Body of pancreas (tissue), 4 donors: ENCODE measurements at regions not wholly inside any gene's neighbourhood (a gene's known extent, or its start where the extent isn't known, plus 50 kb on each side); places are given as distances from the start of the nearest gene placed in this dataset.
A peak's percentile ranks its signal among the peaks of the same experiment; 100 is the strongest.

ENCODE experiments used
- ATAC-seq: fragments of 150-250 bp; one replicate; pipeline ENCODE4 v1.9.1; 2016
- DNase-seq, 4 donors: peaks; one replicate each; pipeline ENCODE4 v3.0.0-alpha.2; 2019
- H3K27ac ChIP-seq, 4 donors: fragments of 200-600 bp; sonication (generic); 1 replicate in 3 of 4; 2 replicates in 1 of 4; pipeline versions ENCODE4 v1.5.1 to v1.6.1; 2016 to 2019; ENCODE audit warnings: mild to moderate bottlenecking in 1 of 4, mixed read lengths in 1 of 4, moderate library complexity in 1 of 4
- H3K27me3 ChIP-seq, 2 donors: fragments of 200-600 bp; sonication (generic); one replicate each; pipeline ENCODE4 v1.6.0; 2016; ENCODE audit warnings: mild to moderate bottlenecking in 1 of 2
- H3K36me3 ChIP-seq, 2 donors: fragments of 200-600 bp; sonication (generic); replicated peaks in 1 of 2; 2 replicates each; pipeline ENCODE4 v1.5.1; 2016; ENCODE audit warnings: low read depth in 2 of 2; ENCODE audit not compliant: insufficient read depth in 1 of 2
- H3K4me1 ChIP-seq: fragments of 200-600 bp; sonication (generic); one replicate; pipeline ENCODE4 v1.6.0; 2016
- H3K4me3 ChIP-seq, 2 donors: fragments of 200-600 bp; sonication (generic); 1 replicate in 1 of 2; 2 replicates in 1 of 2; pipeline ENCODE4 v1.5.1; 2016 to 2019
- H3K9me3 ChIP-seq, 3 donors: fragments of 200-600 bp; sonication (generic); 1 replicate in 2 of 3; 2 replicates in 1 of 3; pipeline ENCODE4 v1.5.1; 2016
- POLR2A ChIP-seq, 3 donors: fragments of 450-650 bp; IDR thresholded peaks; one replicate each; pipeline ENCODE4 v1.6.1; 2016; ENCODE audit warnings: antibody characterized with exemption in 3 of 3, mild to moderate bottlenecking in 2 of 3
- WGBS, 2 donors: methylation state at CpG; one replicate each; pipeline ENCODE4 v1.1.5; 2017; 5-methylcytosine and 5-hydroxymethylcytosine counted together
- intact Hi-C: fragments of 100-400 bp; cut with DNase I; formaldehyde crosslinking; loops from one replicate; pipeline ENCODE4 v1.15.1; 2023
- TF ChIP-seq, protein P1 (sequence below), 7 experiments: fragments of 450-650 bp in 4 of 7; fragments of 200-600 bp in 3 of 7; sonication (generic) in 3 of 7; IDR thresholded peaks; one replicate each; pipeline ENCODE4 v1.5.1; 2016 to 2019; ENCODE audit warnings: antibody characterized with exemption in 7 of 7

DNA sequence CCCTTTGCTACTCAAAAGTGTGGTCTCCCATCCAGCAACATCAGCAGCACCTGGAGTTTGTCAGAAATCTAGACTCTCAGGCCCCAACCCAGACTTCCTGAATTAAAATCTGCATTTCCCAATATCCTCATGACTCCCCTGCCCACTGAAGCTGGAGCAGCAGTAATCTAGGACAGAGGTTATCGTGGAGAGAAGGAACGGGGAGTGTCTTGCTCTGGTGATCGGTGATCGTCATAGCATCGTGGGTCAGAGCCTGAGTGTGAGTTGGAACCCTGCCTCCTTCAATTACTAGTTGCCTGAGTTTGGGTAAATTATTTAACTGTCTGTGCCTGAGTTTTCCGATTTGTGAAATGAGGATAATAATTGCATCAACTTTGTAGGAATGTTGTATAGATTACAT is 217.3 kb upstream of the ATP5MC3 start:
- no peak overlapping the region for H3K4me3 ChIP-seq
- DNase-seq (no peak), ATAC-seq (no peak)
- no peaks in the 10 kb centered on the region for H3K36me3 ChIP-seq
- no peaks in the 10 kb centered on the region for H3K27me3 ChIP-seq
- intact Hi-C loops = no loop called here
- no peak overlapping the region for H3K27ac ChIP-seq
- no peaks in the 10 kb centered on the region for H3K9me3 ChIP-seq
- 69 to 77% methylated on average over 6 of the region's 6 CpGs for WGBS, 2 donors
- no peaks in the 10 kb centered on the region for H3K4me1 ChIP-seq
- TF ChIP-seq, protein P1, sequence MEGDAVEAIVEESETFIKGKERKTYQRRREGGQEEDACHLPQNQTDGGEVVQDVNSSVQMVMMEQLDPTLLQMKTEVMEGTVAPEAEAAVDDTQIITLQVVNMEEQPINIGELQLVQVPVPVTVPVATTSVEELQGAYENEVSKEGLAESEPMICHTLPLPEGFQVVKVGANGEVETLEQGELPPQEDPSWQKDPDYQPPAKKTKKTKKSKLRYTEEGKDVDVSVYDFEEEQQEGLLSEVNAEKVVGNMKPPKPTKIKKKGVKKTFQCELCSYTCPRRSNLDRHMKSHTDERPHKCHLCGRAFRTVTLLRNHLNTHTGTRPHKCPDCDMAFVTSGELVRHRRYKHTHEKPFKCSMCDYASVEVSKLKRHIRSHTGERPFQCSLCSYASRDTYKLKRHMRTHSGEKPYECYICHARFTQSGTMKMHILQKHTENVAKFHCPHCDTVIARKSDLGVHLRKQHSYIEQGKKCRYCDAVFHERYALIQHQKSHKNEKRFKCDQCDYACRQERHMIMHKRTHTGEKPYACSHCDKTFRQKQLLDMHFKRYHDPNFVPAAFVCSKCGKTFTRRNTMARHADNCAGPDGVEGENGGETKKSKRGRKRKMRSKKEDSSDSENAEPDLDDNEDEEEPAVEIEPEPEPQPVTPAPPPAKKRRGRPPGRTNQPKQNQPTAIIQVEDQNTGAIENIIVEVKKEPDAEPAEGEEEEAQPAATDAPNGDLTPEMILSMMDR (IDR thresholded peaks at IDR 0.05) = no peak
- TF ChIP-seq POLR2A (IDR thresholded peaks at IDR 0.05) = no peak

- ATAC-seq (no peak), DNase-seq (no peak)
- Histone ChIP-seq H3K27me3 (no peaks in the 10 kb centered on the region), H3K36me3 (no peaks in the 10 kb centered on the region), H3K4me3 (no peak overlapping the region), H3K9me3 (no peaks in the 10 kb centered on the region), H3K4me1 (no peaks in the 10 kb centered on the region), H3K27ac (no peak overlapping the region)
- intact Hi-C loops = no loop called here
- TF ChIP-seq, protein P1 (IDR thresholded peaks at IDR 0.05) = no peak
- no peak for TF ChIP-seq POLR2A (IDR thresholded peaks at IDR 0.05)
Observed at GRCh38 chr2:175396696-175397095, 215.2 kb upstream of the ATP5MC3 start.

DNA sequence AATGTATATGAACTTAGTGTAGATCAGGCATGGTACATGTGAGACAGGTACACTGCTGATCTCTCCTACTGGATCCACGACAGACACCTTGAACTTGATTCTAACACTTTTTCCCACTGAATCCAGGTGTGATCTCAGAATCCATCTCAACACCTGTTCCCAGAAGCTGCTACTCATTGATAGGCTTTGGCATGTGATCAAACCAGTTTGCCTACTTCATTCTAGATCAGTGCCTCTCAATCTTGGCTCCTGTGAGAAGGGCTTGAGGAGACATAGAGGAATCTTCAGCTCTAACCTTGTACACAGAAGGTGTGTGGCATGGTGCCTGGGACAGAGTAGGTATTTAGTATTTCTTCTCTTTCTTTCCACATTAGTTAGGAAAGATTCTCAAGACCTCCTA is 212.3 kb upstream of the ATP5MC3 start:
- Histone ChIP-seq H3K27ac (no peak overlapping the region), H3K4me1 (no peaks in the 10 kb centered on the region), H3K4me3 (no peak overlapping the region), H3K9me3 (no peaks in the 10 kb centered on the region), H3K27me3 (no peaks in the 10 kb centered on the region), H3K36me3 (no peaks in the 10 kb centered on the region)
- TF ChIP-seq, protein P1 (IDR thresholded peaks at IDR 0.05) = no peak
- no peak for TF ChIP-seq POLR2A (IDR thresholded peaks at IDR 0.05)
- WGBS, 2 donors = 19 to 43% methylated on average over 1 of the region's 1 CpG
- intact Hi-C loops = no loop called here
- ATAC-seq (no peak), DNase-seq (no peak)

DNA sequence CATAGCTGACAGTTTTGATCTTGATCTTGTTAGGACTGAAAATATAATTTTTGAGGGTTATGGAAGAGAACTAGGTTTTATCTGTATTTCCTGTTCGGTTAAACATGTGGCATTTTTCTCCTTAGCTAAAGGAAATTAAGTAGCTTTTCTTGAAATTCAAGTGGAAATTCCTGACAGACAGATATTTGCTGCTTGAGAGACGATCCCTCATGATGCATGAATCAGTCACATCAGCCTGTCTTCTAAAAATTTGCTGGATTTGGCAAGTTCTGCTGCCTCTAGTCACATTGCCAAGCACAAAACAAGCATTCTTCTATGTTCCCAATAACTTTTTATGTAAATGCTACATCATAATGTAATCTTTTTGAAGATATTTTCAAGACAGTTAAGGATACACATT is 201.8 kb upstream of the ATP5MC3 start:
- WGBS, 2 donors = 34% methylated on average over 2 of the region's 2 CpGs
- no peaks in the 10 kb centered on the region for H3K4me1 ChIP-seq
- ATAC-seq (no peak), DNase-seq (no peak)
- no peak overlapping the region for H3K4me3 ChIP-seq
- no peak overlapping the region for H3K27ac ChIP-seq
- TF ChIP-seq, protein P1 (IDR thresholded peaks at IDR 0.05) = no peak
- TF ChIP-seq POLR2A (IDR thresholded peaks at IDR 0.05) = no peak
- peaks cover 0 to 11% (median 0%) of the 10 kb centered on the region in 3 donors for H3K9me3 ChIP-seq
- intact Hi-C loops = no loop called here
- no peaks in the 10 kb centered on the region for H3K36me3 ChIP-seq
- no peaks in the 10 kb centered on the region for H3K27me3 ChIP-seq

GRCh38 chr2:175373729-175374128 is 192.2 kb upstream of the ATP5MC3 start:
- no peaks in the 10 kb centered on the region for H3K27me3 ChIP-seq
- TF ChIP-seq, protein P1 (IDR thresholded peaks at IDR 0.05) = no peak
- no peak for TF ChIP-seq POLR2A (IDR thresholded peaks at IDR 0.05)
- DNase-seq (no peak), ATAC-seq (no peak)
- peaks cover 13% of the 10 kb centered on the region for H3K4me1 ChIP-seq
- no peaks in the 10 kb centered on the region for H3K36me3 ChIP-seq
- WGBS, 2 donors = 86 to 100% methylated on average over 1 of the region's 1 CpG
- intact Hi-C loops = no loop called here
- no peak overlapping the region for H3K4me3 ChIP-seq
- H3K27ac ChIP-seq = peak overlapping the region in 1 of 4 donors; percentile 17
- no peaks in the 10 kb centered on the region for H3K9me3 ChIP-seq
